GM12891 (cell line): ENCODE measurements at regions not wholly inside any gene's neighbourhood (a gene's known extent, or its start where the extent isn't known, plus 50 kb on each side); places are given as distances from the start of the nearest gene placed in this dataset.
"Not testable (repeated sequence)": the region's sequence is repeated elsewhere in the genome, so short reads cannot be mapped to it uniquely, and the experiment has no call there.

ENCODE experiments used
- DNase-seq: peaks from one replicate; pipeline ENCODE4 v3.0.0; 2011; ENCODE audit warnings: low spot score; ENCODE audit not compliant: insufficient read length
- FAIRE-seq: peaks from 2 replicates; lab custom pipeline; 2011; peaks lifted over from hg19 to GRCh38; lab: Jason Lieb, UNC
- PAX5 ChIP-seq: IDR thresholded peaks from 2 replicates; pipeline ENCODE4 v1.6.1; 2011; ENCODE audit warnings: low read length, moderate library complexity, mild to moderate bottlenecking; ENCODE audit not compliant: insufficient read depth, severe bottlenecking
- POLR2A ChIP-seq: IDR thresholded peaks from 2 replicates; pipeline ENCODE4 v1.6.1; 2011; ENCODE audit warnings: low read depth, low read length, control low read depth
- POLR2AphosphoS5 ChIP-seq: IDR thresholded peaks from 2 replicates; pipeline ENCODE4 v1.6.1; 2011; ENCODE audit warnings: low read depth, low read length, control low read depth
- POU2F2 ChIP-seq: IDR thresholded peaks from 2 replicates; pipeline ENCODE4 v1.6.1; 2011; ENCODE audit warnings: low read depth, mild to moderate bottlenecking, control low read depth, low read length, moderate library complexity
- SPI1 ChIP-seq: IDR thresholded peaks from 2 replicates; pipeline ENCODE4 v1.6.1; 2011; ENCODE audit warnings: low read depth, low read length, control low read depth
- TAF1 ChIP-seq: IDR thresholded peaks from 2 replicates; pipeline ENCODE4 v1.6.1; 2011; ENCODE audit warnings: low read depth, low read length, control low read depth

DNA sequence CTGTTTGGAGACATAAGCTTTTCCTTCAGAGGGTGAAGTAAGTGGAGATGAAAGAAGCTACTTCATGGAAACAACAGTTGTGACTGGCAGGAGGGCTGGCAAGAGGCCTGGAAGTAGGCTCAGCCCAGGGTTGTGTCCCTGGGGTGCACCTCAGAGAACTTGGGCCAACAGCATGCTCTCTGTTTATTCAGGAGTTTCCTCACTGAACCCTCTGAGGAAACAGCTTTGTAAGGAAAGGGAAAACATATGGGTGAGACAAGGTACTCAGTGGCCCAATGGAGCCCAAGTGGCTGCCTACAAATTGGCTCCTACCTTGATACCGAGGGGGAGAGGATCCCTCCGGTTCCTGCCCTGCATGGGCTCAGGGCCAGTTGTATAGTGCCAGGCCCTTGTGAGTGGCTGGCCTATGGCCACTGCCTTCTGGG lies 115.5 kb upstream of the ITGA6 start:
- FAIRE-seq = no peak
- TF ChIP-seq SPI1 (no peak), POLR2A (no peak), POU2F2 (no peak), PAX5 (no peak), TAF1 (no peak), POLR2AphosphoS5 (no peak)
- no peak for DNase-seq

DNA sequence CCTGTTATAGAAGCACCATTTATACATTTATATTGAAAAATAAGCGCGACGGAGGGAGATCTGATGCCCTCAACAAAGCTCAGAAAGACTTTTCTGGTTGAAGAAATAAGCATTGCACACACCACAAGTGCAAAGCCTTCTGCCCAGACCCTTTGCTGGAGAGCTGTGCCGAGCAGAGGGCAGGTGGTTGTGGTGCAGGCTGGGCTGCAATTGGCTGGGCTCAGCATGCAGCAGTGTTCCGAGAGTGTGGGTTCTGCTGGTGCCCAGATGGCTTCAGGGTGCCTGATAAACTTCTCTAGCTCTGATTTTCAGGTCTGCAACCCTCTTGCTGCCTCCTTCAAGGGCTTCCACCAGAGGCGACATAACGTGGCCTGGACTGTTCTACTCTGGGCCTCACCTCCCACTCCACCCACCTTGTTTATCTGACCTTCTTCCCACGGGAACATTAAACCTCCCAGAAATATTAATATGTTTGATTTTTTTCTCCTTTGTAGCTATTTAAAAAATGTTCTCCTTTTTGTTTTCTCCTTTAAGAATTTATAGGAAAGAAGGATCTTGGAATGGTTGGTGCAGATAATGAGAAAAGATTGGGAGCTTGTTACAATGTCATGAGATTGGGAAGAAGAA lies 113.6 kb upstream of the ITGA6 start:
- no peak for TF ChIP-seq POLR2A
- TF ChIP-seq POLR2AphosphoS5 = no peak
- no peak for TF ChIP-seq POU2F2
- no peak for TF ChIP-seq SPI1
- TF ChIP-seq PAX5 = no peak
- no peak for TF ChIP-seq TAF1
- no peak for FAIRE-seq

DNA sequence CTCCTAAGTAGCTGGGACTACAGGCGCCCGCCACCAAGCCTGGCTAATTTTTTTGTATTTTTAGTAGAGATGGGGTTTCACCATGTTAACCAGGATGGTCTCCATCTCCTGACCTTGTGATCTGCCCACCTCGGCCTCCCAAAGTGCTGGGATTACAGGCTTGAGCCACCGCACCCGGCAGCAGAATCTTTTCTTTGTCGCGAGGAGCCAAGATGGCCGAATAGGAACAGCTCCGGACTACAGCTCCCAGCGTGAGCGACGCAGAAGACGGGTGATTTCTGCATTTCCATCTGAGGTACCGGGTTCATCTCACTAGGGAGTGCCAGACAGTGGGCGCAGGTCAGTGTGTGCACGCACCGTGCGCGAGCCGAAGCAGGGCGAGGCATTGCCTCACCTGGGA lies 112.3 kb upstream of the ITGA6 start:
- not testable (repeated sequence) for FAIRE-seq, DNase-seq

More for the DNA sequence above, 113.6 kb upstream of the ITGA6 start:
- DNase-seq = no peak

DNA sequence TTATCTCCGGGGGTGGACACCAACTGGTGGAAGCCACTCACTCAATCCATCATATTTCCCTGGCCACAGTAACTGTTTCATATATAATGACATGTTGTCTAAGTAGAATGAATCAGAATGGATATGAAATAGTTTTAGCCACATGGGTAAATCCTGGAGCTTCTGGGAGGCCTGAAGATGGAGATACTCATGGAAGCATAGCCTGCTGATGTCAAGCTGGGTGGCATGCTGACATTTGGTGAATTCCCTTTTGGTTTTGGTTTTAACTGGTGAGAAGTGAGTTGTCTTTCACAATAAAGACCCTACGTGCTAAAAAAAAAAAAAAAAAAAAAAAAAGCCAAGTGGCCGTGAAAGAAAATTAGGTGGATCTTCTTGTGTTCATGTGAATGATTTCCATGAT lies 105.3 kb upstream of the ITGA6 start:
- TF ChIP-seq POLR2AphosphoS5 (no peak), POU2F2 (no peak), PAX5 (no peak), SPI1 (no peak), TAF1 (no peak), POLR2A (no peak)
- DNase-seq (no peak), FAIRE-seq (no peak)

DNA sequence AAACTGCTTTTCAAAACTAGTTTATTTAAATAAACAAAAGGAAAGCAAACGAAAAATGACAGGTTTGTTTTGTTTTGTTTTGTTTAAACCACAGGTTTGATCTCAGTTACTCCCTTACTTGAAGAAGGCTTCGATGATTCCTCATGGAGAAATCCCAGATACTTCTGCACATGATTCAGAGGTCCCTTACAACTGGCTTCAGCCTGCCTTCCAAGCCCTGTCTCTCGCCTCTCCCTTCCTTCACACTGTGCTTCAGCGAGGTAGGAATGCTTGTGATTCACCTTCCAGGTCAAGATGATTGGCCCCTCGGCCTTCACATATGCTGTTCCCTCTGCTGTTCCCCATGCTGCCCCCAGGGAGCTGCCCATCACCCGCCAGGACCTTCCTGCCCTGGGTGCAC lies 104.1 kb upstream of the ITGA6 start:
- FAIRE-seq = no peak
- no peak for DNase-seq
- TF ChIP-seq POLR2AphosphoS5 (no peak), SPI1 (no peak), TAF1 (no peak), POU2F2 (no peak)

DNA sequence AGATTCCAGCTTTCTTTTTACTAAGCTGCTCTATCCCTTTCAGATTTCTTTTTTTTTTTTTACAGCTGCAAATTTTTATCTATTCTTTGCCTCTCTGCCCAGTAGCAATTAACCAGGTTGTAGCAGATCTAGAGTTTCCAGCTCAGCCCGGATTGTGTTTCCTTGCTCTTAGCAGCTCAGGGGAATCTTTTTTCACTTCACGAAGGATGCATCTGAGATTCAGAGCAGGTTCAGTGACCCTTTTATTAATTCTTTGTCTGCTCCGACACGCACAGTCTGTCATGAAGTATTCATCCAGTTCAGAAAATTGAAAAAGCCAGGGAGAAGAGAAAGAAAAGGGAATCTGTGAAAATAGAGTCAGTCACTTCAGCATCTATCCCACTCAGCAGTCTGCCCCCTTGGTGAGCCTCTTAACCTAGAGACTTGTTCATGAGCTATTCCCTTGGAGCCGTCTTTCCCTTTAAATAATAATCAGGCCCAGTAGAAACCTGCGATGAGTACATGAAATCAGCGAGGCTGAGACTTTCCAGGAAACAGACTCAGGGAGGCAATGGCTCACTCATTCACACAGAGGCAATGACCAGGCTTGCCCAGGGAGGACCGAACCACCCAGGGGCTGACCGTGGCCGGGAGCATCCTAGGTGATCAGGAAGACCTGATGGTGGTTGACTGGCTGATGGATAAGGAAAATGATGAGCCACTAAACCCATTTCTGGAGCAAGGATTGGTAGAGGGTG lies 103.4 kb upstream of the ITGA6 start:
- no peak for FAIRE-seq
- no peak for DNase-seq
- TF ChIP-seq TAF1 = no peak

DNA sequence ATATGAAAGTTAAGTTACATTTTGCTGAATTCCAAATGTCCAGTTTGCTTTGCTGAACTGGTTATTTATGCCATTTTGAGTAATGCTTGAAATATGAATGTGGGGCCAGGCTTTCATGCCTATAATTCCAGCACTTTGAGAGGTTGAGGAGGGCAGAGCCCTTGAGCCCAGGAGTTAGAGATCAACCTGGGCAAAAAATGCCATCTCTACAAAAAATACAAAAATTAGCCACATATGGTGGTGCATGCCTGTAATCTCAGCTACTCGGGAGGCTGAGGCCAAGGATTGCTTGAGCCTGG lies 101.2 kb upstream of the ITGA6 start:
- FAIRE-seq (no peak), DNase-seq (no peak)
- TF ChIP-seq TAF1 (no peak), PAX5 (no peak)

DNA sequence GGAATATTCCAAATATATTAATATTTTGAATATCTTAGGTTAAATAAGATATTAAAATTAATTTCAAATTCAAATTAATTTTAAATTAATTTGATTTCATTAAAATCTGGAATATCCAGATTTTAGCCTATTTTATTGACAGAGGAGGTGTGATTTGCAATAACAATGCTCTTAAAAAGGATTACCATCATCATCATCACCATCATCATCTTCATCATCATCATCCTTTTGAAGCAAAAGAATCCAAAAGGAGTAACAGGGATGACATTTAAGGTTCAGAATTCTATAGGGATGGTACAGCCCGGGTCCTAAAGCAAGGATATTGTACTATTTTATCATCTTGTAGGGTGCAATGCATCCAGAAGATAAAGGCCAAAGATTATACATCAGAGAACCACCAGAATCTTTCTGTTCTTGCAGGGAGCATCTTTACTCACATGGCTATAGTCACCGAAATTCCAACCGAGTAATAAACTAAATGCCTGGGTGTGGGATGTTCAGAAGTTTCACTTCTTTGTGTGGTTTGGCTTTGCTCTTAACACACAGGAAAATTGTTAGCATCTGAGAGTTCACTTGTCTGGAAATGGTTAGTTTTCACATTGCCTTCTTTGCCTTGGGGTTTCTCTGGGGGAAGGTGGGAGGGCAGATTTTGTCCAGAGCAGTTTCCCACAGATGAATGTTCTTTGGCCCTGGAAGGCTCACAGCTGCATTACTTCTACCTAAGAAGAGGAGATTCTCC lies 99.1 kb upstream of the ITGA6 start:
- TF ChIP-seq POU2F2 = no peak
- no peak for TF ChIP-seq POLR2A
- no peak for TF ChIP-seq POLR2AphosphoS5
- TF ChIP-seq SPI1 = no peak
- no peak for TF ChIP-seq PAX5
- no peak for TF ChIP-seq TAF1
- FAIRE-seq = no peak
- DNase-seq = no peak

DNA sequence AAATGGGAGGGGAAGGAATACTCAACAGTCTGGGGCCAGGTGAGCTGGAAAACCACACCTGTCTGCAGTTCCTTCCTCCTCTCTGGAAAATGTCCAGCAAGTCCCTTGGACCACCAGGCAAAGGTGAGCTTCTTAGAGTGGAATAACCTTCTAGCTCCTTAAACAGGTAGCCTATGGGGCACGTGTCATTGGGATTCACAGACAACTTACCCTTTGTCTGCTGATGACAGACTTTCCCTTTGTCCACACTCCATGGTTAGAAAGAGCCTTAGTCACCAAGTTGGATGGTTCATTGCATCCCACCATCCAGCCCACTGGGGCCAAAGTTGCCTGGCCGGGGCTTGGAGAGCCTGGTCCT lies 98.0 kb upstream of the ITGA6 start:
- no peak for DNase-seq
- no peak for FAIRE-seq
- no peak for TF ChIP-seq TAF1
- no peak for TF ChIP-seq POLR2AphosphoS5
- TF ChIP-seq POLR2A = no peak
- no peak for TF ChIP-seq SPI1
- TF ChIP-seq POU2F2 = no peak
- TF ChIP-seq PAX5 = no peak

DNA sequence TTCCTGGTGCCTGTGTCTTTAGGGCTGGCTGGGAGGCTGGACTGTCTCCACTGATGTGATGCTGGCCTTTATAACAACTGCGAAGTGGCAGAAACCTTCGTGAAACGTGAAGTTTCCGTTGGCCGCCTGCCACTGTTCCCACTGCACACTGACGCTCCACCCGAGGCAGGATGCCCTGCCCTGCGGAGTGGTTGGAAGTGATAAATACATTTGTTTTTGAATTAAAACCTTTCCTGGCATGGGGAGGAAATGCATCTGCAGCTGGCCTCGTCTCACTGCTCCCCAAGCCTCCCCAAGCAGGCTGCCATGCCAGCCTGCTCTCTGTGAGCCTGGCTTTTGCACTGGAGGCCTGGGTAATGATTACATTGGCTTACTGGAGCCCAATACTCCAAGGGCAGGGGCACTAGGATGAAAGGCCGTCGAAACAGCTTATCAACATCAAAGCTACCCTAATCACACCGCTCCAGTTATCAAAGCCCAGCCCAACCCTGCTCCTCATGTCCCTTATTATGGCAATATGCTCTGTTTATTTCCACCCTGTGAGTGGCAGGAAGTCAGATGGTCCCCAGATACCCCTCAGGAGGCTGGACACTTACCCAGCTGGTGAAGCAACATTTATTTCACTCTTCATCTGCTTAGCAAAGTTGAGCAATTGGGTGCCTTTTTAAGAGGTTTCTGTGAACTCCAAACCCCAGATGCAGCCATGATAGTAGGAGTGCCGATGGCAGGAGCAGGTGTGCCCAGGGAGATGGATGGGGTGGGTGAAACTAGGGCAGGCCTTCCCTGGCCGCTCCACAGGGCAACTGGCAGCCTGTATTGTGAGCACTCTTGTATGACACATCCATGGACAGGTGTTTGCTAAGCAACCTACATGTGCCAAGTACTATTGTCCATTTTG lies 97.4 kb upstream of the ITGA6 start:
- FAIRE-seq (no peak), DNase-seq (no peak)
- TF ChIP-seq SPI1 = no peak
- TF ChIP-seq POU2F2 = no peak
- no peak for TF ChIP-seq POLR2AphosphoS5
- TF ChIP-seq POLR2A = no peak
- no peak for TF ChIP-seq TAF1
- no peak for TF ChIP-seq PAX5
